GM12875 (cell line): ENCODE measurements at regions not wholly inside any gene's neighbourhood (a gene's known extent, or its start where the extent isn't known, plus 50 kb on each side); places are given as distances from the start of the nearest gene placed in this dataset.

Experiments used
- H3K4me3 ChIP-seq: one replicate; pipeline ENCODE4 v1.5.1; 2011; ENCODE audit warnings: low read depth, low read length, control low read depth
- CTCF ChIP-seq: IDR thresholded peaks from 2 replicates; pipeline ENCODE4 v1.5.1; 2011; ENCODE audit warnings: low read depth, mild to moderate bottlenecking, control low read depth, inconsistent platforms, low read length, moderate library complexity, borderline replicate concordance; ENCODE audit not compliant: insufficient read depth

GRCh38 chr3:127384717-127385539 lies 97.1 kb upstream of the PRR20G start:
- H3K4me3 ChIP-seq, result no peak overlapping the region
- TF ChIP-seq CTCF, result no peak

GRCh38 chr3:127383656-127384179 lies 95.9 kb upstream of the PRR20G start:
- no peak for TF ChIP-seq CTCF
- no peak overlapping the region for H3K4me3 ChIP-seq

GRCh38 chr3:127377801-127378655 lies 90.2 kb upstream of the PRR20G start:
- no peak for TF ChIP-seq CTCF
- H3K4me3 ChIP-seq, result no peak overlapping the region

DNA sequence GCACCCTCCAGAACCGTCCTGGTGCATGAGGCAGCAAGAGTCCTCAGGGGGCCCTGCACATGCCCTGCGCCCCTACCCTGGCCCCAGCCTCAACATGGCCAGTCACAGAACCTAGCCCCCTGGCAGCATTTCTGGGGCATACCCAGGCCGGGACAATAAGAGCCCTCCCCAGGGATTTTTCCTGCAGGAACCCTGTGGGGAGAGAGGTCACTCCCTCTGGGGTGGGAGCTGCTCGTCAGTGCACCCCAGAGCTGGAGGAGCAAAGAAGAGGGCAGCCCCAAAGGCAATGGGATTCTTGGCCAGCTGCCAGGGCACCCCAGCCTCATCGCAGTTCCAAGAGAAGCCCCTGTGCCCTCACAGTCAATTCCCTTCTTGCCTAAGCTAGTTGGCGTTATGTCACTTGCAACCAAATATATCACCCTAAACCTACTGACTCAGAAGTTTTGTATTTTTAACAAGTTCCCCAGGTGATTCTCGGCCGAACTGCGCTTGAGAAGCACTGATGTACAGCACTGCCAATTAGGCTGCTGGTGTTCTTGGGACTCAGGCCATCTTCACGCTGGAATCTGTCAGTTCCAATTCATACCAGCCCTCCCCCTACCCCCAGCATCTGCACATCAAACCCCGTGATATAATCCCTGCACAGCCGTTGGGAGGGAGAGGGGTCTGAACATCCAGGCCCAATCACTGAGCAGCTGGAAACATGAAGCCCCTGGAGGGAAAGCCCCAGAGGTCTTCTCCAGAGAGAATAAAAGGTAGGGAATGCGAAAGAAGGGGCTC lies 87.5 kb upstream of the PRR20G start:
- TF ChIP-seq CTCF, result no peak
- no peak overlapping the region for H3K4me3 ChIP-seq

GRCh38 chr3:127374086-127375010 lies 86.5 kb upstream of the PRR20G start:
- no peak overlapping the region for H3K4me3 ChIP-seq
- peak; percentile 53; the same call in 1 of the 2 replicates for TF ChIP-seq CTCF

DNA sequence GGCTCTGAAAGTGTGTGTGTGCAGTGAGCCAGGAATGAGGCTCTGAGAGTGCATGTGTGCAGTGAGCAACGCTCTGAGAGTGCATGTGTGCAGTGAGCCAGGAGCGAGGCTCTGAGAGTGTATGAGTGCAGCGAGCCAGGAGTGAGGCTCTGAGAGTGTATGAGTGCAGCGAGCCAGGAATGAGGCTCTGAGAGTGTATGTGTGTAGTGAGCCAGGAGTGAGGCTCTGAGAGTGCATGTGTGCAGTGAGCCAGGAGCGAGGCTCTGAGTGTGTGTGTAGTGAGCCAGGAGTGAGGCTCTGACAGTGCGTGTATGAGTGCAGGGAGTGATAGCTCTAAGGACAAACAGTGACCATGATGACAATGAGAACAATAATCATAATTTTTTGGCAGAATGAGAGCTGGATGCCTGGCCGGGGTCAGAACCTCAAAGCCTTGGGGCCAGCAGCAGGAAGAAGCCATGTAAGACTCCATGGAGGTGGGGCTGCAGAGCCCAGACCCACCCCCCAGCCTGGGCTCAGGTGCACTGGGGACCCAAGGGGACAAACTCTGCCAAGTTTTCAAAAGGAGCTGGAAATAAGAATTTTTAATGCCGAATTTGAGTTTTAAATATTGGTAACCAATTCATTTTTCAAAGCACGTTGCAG lies 85.7 kb upstream of the PRR20G start:
- no peak for TF ChIP-seq CTCF
- no peak overlapping the region for H3K4me3 ChIP-seq
